LNCaP clone FGC (cell line): ENCODE measurements at regions not wholly inside any gene's neighbourhood (a gene's known extent, or its start where the extent isn't known, plus 50 kb on each side); places are given as distances from the start of the nearest gene placed in this dataset.

Experiments
- DNase-seq: peaks from one replicate; pipeline ENCODE4 v3.0.0-alpha.2; 2011; ENCODE audit warnings: low read depth
- H3K4me3 ChIP-seq: 2 replicates; pipeline ENCODE4 v1.5.1; 2011; ENCODE audit warnings: mild to moderate bottlenecking, low read depth, low read length, control low read depth
- TF ChIP-seq, protein P1 (sequence below): IDR thresholded peaks from 2 replicates; pipeline ENCODE4 v1.5.1; 2012; ENCODE audit warnings: mild to moderate bottlenecking; ENCODE audit not compliant: control insufficient read depth, insufficient read depth; ENCODE audit errors: extremely low read depth

DNA sequence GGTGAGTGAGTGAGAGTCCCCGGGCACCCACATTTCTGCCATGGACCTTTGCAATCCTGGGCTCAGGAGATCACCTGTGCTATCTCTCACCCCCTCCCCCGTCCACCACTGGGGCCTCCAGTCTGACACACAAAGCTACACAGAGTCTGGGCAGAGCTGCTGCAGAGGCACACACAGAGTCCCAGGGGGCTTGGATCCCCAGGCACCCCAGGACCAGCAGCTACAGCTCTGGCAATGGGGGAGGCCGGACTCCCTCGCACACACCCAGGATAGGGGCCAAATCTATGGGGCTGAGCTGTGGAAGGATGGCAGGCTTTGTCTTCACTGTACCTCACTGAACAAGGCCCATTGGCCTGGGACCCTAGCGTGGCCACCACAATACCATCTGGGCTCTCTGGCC, 328.8 kb downstream of the MAN2A1 start:
- H3K4me3 ChIP-seq, result no peak overlapping the region
- no peak for DNase-seq
- TF ChIP-seq, protein P1, sequence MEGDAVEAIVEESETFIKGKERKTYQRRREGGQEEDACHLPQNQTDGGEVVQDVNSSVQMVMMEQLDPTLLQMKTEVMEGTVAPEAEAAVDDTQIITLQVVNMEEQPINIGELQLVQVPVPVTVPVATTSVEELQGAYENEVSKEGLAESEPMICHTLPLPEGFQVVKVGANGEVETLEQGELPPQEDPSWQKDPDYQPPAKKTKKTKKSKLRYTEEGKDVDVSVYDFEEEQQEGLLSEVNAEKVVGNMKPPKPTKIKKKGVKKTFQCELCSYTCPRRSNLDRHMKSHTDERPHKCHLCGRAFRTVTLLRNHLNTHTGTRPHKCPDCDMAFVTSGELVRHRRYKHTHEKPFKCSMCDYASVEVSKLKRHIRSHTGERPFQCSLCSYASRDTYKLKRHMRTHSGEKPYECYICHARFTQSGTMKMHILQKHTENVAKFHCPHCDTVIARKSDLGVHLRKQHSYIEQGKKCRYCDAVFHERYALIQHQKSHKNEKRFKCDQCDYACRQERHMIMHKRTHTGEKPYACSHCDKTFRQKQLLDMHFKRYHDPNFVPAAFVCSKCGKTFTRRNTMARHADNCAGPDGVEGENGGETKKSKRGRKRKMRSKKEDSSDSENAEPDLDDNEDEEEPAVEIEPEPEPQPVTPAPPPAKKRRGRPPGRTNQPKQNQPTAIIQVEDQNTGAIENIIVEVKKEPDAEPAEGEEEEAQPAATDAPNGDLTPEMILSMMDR, result no peak

DNA sequence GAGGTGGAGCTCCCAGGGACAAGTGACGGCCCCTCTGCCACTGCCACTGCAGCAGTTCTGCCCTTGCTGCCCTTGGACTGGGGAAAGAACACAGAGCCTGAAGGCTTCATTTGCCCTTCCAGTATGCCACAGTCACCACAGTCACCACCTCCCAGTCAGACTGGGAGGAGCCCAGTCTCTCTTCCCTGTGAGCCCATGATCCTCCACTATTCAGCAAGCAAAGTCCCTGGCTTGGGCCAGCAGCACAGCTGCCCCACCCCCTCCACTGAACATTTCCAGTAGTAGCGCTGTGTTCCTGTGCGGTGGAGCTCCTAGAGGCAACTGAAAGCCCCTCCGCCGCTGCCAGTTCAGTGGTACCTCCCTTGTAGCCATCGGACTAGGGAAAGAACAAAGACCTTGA, 329.4 kb downstream of the MAN2A1 start:
- no peak for DNase-seq
- TF ChIP-seq, protein P1, result no peak
- H3K4me3 ChIP-seq, result no peak overlapping the region

DNA sequence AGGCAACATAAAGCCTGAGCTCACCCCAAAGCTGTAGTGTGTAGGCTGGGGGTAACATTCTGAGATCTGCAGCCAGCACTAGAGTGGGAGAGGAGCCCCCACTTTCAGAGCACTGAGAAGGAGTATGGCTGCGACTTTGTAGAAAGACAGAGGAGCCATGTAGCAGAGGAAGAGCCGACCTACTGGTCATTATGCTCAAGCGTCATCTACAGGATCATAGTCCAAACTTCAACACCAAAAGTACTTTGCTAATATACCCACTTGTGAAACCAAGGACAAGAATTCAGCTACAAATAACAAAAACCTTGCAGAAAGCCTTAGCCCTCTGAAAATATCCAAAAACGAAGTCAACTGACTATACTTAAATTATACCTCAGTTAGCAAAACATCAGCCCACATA, 330.1 kb downstream of the MAN2A1 start:
- TF ChIP-seq, protein P1, result no peak
- no peak overlapping the region for H3K4me3 ChIP-seq
- no peak for DNase-seq

DNA sequence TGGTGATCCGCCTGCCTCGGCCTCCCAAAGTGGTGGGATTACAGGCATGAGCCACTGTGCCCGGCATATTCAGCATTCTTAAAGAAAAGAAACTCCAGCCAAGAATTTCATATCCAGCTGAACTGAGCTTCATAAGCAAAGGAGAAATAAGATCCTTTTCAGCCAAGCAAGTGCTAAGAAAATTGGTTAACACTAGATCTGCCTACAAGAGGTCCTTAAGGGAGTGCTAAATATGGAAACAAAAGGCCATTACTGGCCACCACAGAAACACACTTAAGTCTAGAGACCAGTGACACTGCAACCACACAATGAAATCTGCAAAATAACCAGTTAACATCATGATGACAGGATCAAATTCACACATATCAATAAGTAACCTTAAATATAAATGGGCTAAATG, 331.5 kb downstream of the MAN2A1 start:
- TF ChIP-seq, protein P1, result no peak
- no peak overlapping the region for H3K4me3 ChIP-seq
- no peak for DNase-seq

DNA sequence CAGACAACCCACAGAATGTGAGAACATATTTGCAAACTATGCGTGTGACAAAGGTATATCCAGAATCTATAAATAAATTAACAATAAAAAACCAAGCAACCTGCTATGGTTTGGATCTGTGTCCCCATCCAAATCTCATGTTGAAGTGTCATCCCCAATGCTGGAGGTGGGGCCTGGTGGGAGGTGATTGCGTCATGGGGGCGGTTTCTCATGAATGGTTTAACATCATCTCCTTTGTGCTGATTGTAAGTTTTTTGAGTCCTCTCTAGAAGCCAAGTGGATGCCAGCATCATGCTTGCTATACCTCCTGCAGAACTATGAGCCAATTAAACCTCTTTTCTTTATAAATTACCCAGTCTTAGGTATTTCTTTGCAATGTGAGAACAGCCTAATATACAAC, 335.4 kb downstream of the MAN2A1 start:
- no peak overlapping the region for H3K4me3 ChIP-seq
- TF ChIP-seq, protein P1, result no peak
- no peak for DNase-seq

DNA sequence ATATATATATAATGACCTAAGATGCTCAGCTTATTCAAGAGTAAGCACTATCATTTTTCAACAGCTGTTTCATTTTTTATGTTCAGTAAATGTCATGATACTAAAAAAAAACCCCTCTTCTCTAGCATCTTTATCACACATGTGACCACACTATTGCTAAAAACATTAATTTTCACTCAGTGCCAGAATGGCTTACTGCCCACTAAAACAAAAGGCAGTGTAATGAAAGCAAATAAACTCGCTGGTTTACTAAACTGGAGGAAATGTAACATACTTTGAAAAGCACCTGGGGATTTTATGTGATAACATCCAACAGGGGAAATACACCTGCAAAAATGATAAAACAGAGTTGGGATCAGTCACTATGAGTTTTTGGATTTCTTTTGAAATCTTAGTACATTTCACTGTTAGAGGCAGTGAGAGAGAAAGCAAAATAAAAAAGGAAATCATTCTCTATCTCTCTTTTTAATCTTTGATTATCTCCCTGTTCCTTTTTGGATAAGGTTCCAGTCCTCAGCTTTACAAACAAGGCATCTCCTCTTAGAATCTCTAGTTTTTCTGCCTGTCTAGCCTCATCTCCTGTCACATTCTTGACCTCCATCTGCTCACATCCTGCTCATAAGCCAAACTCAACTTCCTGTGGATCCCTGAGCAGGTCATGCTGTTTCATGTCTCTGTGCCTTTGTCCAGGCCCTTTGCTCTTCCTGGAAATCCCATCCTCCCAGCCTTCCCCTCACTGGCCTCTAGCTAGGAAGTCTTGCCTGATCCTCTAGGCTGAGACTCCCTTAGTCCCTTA, 338.0 kb downstream of the MAN2A1 start:
- TF ChIP-seq, protein P1, result no peak
- no peak overlapping the region for H3K4me3 ChIP-seq
- no peak for DNase-seq
